ENCODE measurements at regions not wholly inside any gene's neighbourhood (a gene's known extent, or its start where the extent isn't known, plus 50 kb on each side); places are given as distances from the start of the nearest gene placed in this dataset.

GRCh38 chr9:30010691-30011090 lies 2373.8 kb upstream of the ACO1 start:
- Histone ChIP-seq H2BK120ac (replicated peaks; ENCODE audit: low read depth, low read length) (no peak overlapping the region), H3K9ac (replicated peaks in 1 of 4; ENCODE audit: extremely low read depth in 1 of 4, low read depth in 3 of 4, low read length in 3 of 4) (no peak overlapping the region), H3K4me3 (ENCODE audit: extremely low read depth in 1 of 4, insufficient read depth in 2 of 4, low read depth in 3 of 4, low read length in 4 of 4) (no peak overlapping the region), H3K79me1 (ENCODE audit: low read depth, low read length) (no peaks in the 10 kb centered on the region), H3K9me3 (ENCODE audit: insufficient read depth in 2 of 2, low read depth in 1 of 2, low read length in 1 of 2) (no peaks in the 10 kb centered on the region), H3K18ac (ENCODE audit: extremely low read depth, low read length) (no peak overlapping the region), H3K14ac (ENCODE audit: insufficient read length) (no peak overlapping the region), H3K23ac (ENCODE audit: insufficient read length) (no peak overlapping the region), H4K8ac (ENCODE audit: extremely low read depth, insufficient read depth, low read length) (no peak overlapping the region), H3K27me3 (replicated peaks in 1 of 4; ENCODE audit: control insufficient read depth in 3 of 4, extremely low read depth in 1 of 4, insufficient read depth in 3 of 4, low read length in 3 of 4) (no peaks in the 10 kb centered on the region), H3K4ac (replicated peaks; ENCODE audit: insufficient read length, low read depth, low read length) (no peak overlapping the region), H2BK5ac (ENCODE audit: low read depth, low read length) (no peak overlapping the region), H3K4me2 (ENCODE audit: insufficient read depth in 1 of 2, low read depth in 2 of 2, low read length in 2 of 2) (no peak overlapping the region), H3K27ac (ENCODE audit: low read depth, low read length) (no peak overlapping the region), H4K20me1 (replicated peaks in 1 of 2; ENCODE audit: control insufficient read depth in 1 of 2, insufficient read depth in 2 of 2, low read length in 2 of 2) (no peaks in the 10 kb centered on the region), H4K5ac (ENCODE audit: insufficient read length, low read depth, low read length) (no peak overlapping the region), H3K79me2 (ENCODE audit: control insufficient read depth in 1 of 2, insufficient read depth in 2 of 2, low read length in 2 of 2) (no peaks in the 10 kb centered on the region), H3K4me1 (replicated peaks in 1 of 4; ENCODE audit: control insufficient read depth in 3 of 4, insufficient read depth in 4 of 4, low read length in 3 of 4) (no peaks in the 10 kb centered on the region), H2AK5ac (ENCODE audit: low read depth, low read length) (no peak overlapping the region), H4K91ac (replicated peaks; ENCODE audit: insufficient read length, low read length) (no peak overlapping the region), H2BK20ac (ENCODE audit: low read length) (no peak overlapping the region), H2BK15ac (ENCODE audit: low read length) (no peak overlapping the region), H3K36me3 (ENCODE audit: control insufficient read depth in 2 of 4, insufficient read depth in 4 of 4, low read length in 3 of 4) (no peaks in the 10 kb centered on the region), H3K23me2 (ENCODE audit: low read depth, low read length) (no peaks in the 10 kb centered on the region), H2AFZ (ENCODE audit: low read length) (no peak overlapping the region), H3K56ac (replicated peaks; ENCODE audit: insufficient read length, low read depth, low read length) (no peak overlapping the region), H2BK12ac (ENCODE audit: low read depth, low read length) (no peak overlapping the region)
- WGBS, 2 experiments (ENCODE audit: extremely low coverage in 1 of 2, insufficient coverage in 1 of 2, insufficient read length in 1 of 2, insufficient replicate concordance in 2 of 2, low coverage in 1 of 2, low lambda C conversion rate in 2 of 2, missing lambda C conversion rate in 1 of 2) = 85% methylated on average over 3 of the region's 3 CpGs; no CpG with 5 or more reads in 1 of the 2 experiments
- DNase-seq (ENCODE audit: low read depth in 1 of 2, low spot score in 2 of 2) = no peak
- no peak for FAIRE-seq
- POLR2A ChIA-PET (ENCODE audit: partially characterized antibody) = no interaction called here
- CTCF ChIA-PET (ENCODE audit: partially characterized antibody) = interaction anchor here (0.5 kb wide), 1 partner anchor 194 kb away, joined by 3 read pairs; no protein-coding TSS in a partner anchor
- TF ChIP-seq CBX8 (IDR thresholded peaks at IDR 0.05; ENCODE audit: borderline replicate concordance, low read depth, low read length) (no peak), BCL11A (IDR thresholded peaks at IDR 0.05; ENCODE audit: low read depth in 2 of 2, low read length in 2 of 2) (no peak), CHD2 (IDR thresholded peaks at IDR 0.05; ENCODE audit: low read length) (no peak), HDAC2 (IDR thresholded peaks at IDR 0.05; ENCODE audit: borderline replicate concordance in 1 of 2, low read depth in 2 of 2, low read length in 2 of 2) (no peak), BRCA1 (IDR thresholded peaks at IDR 0.05; ENCODE audit: low read depth, low read length) (no peak), CEBPB (IDR thresholded peaks at IDR 0.05; ENCODE audit: low read depth, low read length) (no peak), ZNF274 (IDR thresholded peaks at IDR 0.05; ENCODE audit: borderline replicate concordance, extremely low read depth, low read length) (no peak), ATF3 (IDR thresholded peaks at IDR 0.05; ENCODE audit: insufficient read depth, low read depth, low read length) (no peak), TCF12 (IDR thresholded peaks at IDR 0.05; ENCODE audit: low read depth, low read length) (no peak), E2F6 (IDR thresholded peaks at IDR 0.05) (no peak), PHF8 (conservative IDR thresholded peaks at IDR 0.05; ENCODE audit: low read depth, low read length) (no peak), SRF (IDR thresholded peaks at IDR 0.05; ENCODE audit: low read depth, low read length) (no peak), TAF7 (optimal IDR thresholded peaks at IDR 0.05; ENCODE audit: borderline replicate concordance, low read depth, low read length) (no peak), NRF1 (IDR thresholded peaks at IDR 0.05; ENCODE audit: low read depth, low read length) (no peak), TEAD4 (IDR thresholded peaks at IDR 0.05; ENCODE audit: low read depth, low read length) (no peak)
